WTC11 (cell line): ENCODE measurements at regions not wholly inside any gene's neighbourhood (a gene's known extent, or its start where the extent isn't known, plus 50 kb on each side); places are given as distances from the start of the nearest gene placed in this dataset.
A peak's percentile ranks its signal among the peaks of the same experiment; 100 is the strongest.

Experiments
- ATAC-seq: fragments of 200-7000 bp; cut with Tn5 transposase; 2 replicates; pipeline ENCODE4 v1.10.0; 2021; ENCODE audit warnings: mild to moderate bottlenecking, moderate library complexity
- CTCF ChIA-PET: fragments of 300-600 bp; sonication (Branson Sonifier 250); formaldehyde crosslinking; loops from one replicate; lab custom pipeline; 2021; ENCODE audit warnings: antibody characterized with exemption; lab: Charles Lee
- POLR2A ChIA-PET: fragments of 350-600 bp; sonication (Branson Sonifier 250); formaldehyde crosslinking; loops from one replicate; lab custom pipeline; 2021; ENCODE audit warnings: antibody characterized with exemption; lab: Charles Lee
- DNase-seq: peaks from one replicate; pipeline ENCODE4 v3.0.0; 2021; ENCODE audit warnings: low spot score
- H3K27ac Mint-ChIP-seq: 2 replicates; pipeline ENCODE4 v1.8.0; 2021; ENCODE audit warnings: mixed read lengths
- H3K27me3 Mint-ChIP-seq: 2 replicates; pipeline ENCODE4 v1.8.0; 2021; ENCODE audit warnings: low read depth, mild to moderate bottlenecking, moderate library complexity, mixed read lengths
- H3K36me3 Mint-ChIP-seq: 2 replicates; pipeline ENCODE4 v1.8.0; 2021; ENCODE audit warnings: mixed read lengths
- H3K4me1 Mint-ChIP-seq: 2 replicates; pipeline ENCODE4 v1.8.0; 2022; ENCODE audit warnings: mixed read lengths
- H3K4me3 Mint-ChIP-seq: 2 replicates; pipeline ENCODE4 v1.8.0; 2021; ENCODE audit warnings: mild to moderate bottlenecking, moderate library complexity, mixed read lengths
- H3K9me3 Mint-ChIP-seq: 2 replicates; pipeline ENCODE4 v1.8.0; 2021; ENCODE audit warnings: mixed read lengths
- ATF3 ChIP-seq: sonication (generic); formaldehyde crosslinking; conservative IDR thresholded peaks from 2 replicates; pipeline ENCODE4 v1.8.1; 2022; ENCODE audit warnings: mild to moderate bottlenecking, missing genetic modification reagents
- CBFB ChIP-seq: sonication (generic); formaldehyde crosslinking; IDR thresholded peaks from 2 replicates; pipeline ENCODE4 v1.8.1; 2022; ENCODE audit warnings: mild to moderate bottlenecking, low read depth, missing genetic modification reagents
- E2F5 ChIP-seq: sonication (generic); formaldehyde crosslinking; IDR thresholded peaks from 2 replicates; pipeline ENCODE4 v1.8.1; 2022; ENCODE audit warnings: mild to moderate bottlenecking, moderate library complexity, missing genetic modification reagents
- ESRRA ChIP-seq: sonication (generic); formaldehyde crosslinking; IDR thresholded peaks from 2 replicates; pipeline ENCODE4 v1.8.1; 2022; ENCODE audit warnings: mild to moderate bottlenecking, missing genetic modification reagents, borderline replicate concordance
- ETV6 ChIP-seq: sonication (generic); formaldehyde crosslinking; IDR thresholded peaks from 2 replicates; pipeline ENCODE4 v1.8.1; 2022; ENCODE audit warnings: mild to moderate bottlenecking, missing genetic modification reagents
- FOXJ3 ChIP-seq: sonication (generic); formaldehyde crosslinking; IDR thresholded peaks from 2 replicates; pipeline ENCODE4 v1.9.0; 2021; ENCODE audit warnings: missing genetic modification reagents, mild to moderate bottlenecking, borderline replicate concordance
- GABPB1 ChIP-seq: sonication (generic); formaldehyde crosslinking; IDR thresholded peaks from 2 replicates; pipeline ENCODE4 v1.8.1; 2023; ENCODE audit warnings: mild to moderate bottlenecking, missing genetic modification reagents
- HMGA2 ChIP-seq: fragments of 250-450 bp; sonication (Bioruptor Pico); IDR thresholded peaks from 2 replicates; pipeline ENCODE4 v1.4.0; 2021; ENCODE audit warnings: mild to moderate bottlenecking, moderate library complexity
- IRF2 ChIP-seq: sonication (generic); formaldehyde crosslinking; IDR thresholded peaks from 2 replicates; pipeline ENCODE4 v1.8.0; 2022; ENCODE audit warnings: low read depth, missing genetic modification reagents, borderline replicate concordance
- JUN ChIP-seq: sonication (generic); formaldehyde crosslinking; IDR thresholded peaks from 2 replicates; pipeline ENCODE4 v1.8.0; 2023; ENCODE audit warnings: mild to moderate bottlenecking, missing genetic modification reagents
- MYBL2 ChIP-seq: sonication (generic); formaldehyde crosslinking; IDR thresholded peaks from 2 replicates; pipeline ENCODE4 v1.8.1; 2023; ENCODE audit warnings: mild to moderate bottlenecking, moderate library complexity, missing genetic modification reagents
- NFATC4 ChIP-seq: fragments of 250-450 bp; sonication (Bioruptor Pico); IDR thresholded peaks from 2 replicates; pipeline ENCODE4 v1.9.0; 2021; ENCODE audit warnings: mild to moderate bottlenecking
- NFYB ChIP-seq: sonication (generic); formaldehyde crosslinking; conservative IDR thresholded peaks from 2 replicates; pipeline ENCODE4 v1.8.0; 2022; ENCODE audit warnings: low read depth, missing genetic modification reagents
- PREB ChIP-seq: sonication (generic); formaldehyde crosslinking; IDR thresholded peaks from 2 replicates; pipeline ENCODE4 v1.8.1; 2022; ENCODE audit warnings: mild to moderate bottlenecking, missing genetic modification reagents, moderate library complexity, borderline replicate concordance
- RORB ChIP-seq: fragments of 250-450 bp; sonication (Bioruptor Pico); IDR thresholded peaks from 2 replicates; pipeline ENCODE4 v1.9.0; 2021; ENCODE audit warnings: mild to moderate bottlenecking
- SP1 ChIP-seq: sonication (generic); formaldehyde crosslinking; conservative IDR thresholded peaks from 2 replicates; pipeline ENCODE4 v1.8.1; 2022; ENCODE audit warnings: missing genetic modification reagents
- ZMAT4 ChIP-seq: fragments of 250-450 bp; sonication (Bioruptor Pico); IDR thresholded peaks from 2 replicates; pipeline ENCODE4 v1.9.0; 2021; ENCODE audit warnings: mild to moderate bottlenecking
- ZNF121 ChIP-seq: sonication (generic); formaldehyde crosslinking; IDR thresholded peaks from 2 replicates; pipeline ENCODE4 v1.8.0; 2023; ENCODE audit warnings: missing genetic modification reagents
- ZNF138 ChIP-seq: sonication (generic); formaldehyde crosslinking; conservative IDR thresholded peaks from 2 replicates; pipeline ENCODE4 v1.8.1; 2022; ENCODE audit warnings: mild to moderate bottlenecking, moderate library complexity, missing genetic modification reagents
- ZNF416 ChIP-seq: fragments of 250-450 bp; sonication (Bioruptor Pico); IDR thresholded peaks from 2 replicates; pipeline ENCODE4 v1.9.0; 2021; ENCODE audit warnings: mild to moderate bottlenecking, inconsistent platforms
- ZNF423 ChIP-seq: fragments of 250-450 bp; sonication (Bioruptor Pico); IDR thresholded peaks from 2 replicates; pipeline ENCODE4 v2.1.2; 2022; ENCODE audit warnings: mild to moderate bottlenecking, moderate library complexity
- ZNF671 ChIP-seq: fragments of 250-450 bp; sonication (Bioruptor Pico); IDR thresholded peaks from 2 replicates; pipeline ENCODE4 v1.8.0; 2021; ENCODE audit warnings: mild to moderate bottlenecking
- TF ChIP-seq, protein P1 (sequence below): sonication (generic); formaldehyde crosslinking; IDR thresholded peaks from 2 replicates; pipeline ENCODE4 v1.8.1; 2023; ENCODE audit warnings: mild to moderate bottlenecking, missing genetic modification reagents, borderline replicate concordance
- TF ChIP-seq, protein P2 (sequence below): sonication (generic); formaldehyde crosslinking; IDR thresholded peaks from 2 replicates; pipeline ENCODE4 v1.8.0; 2023; ENCODE audit warnings: missing genetic modification reagents, mild to moderate bottlenecking, borderline replicate concordance
- TF ChIP-seq, protein P3 (sequence below): sonication (generic); formaldehyde crosslinking; IDR thresholded peaks from 2 replicates; pipeline ENCODE4 v1.8.0; 2023; ENCODE audit warnings: missing genetic modification reagents

GRCh38 chr15:25175789-25176615 is 221.2 kb downstream of the SNRPN start:
- TF ChIP-seq SP1 (CRISPR knock-in tag) (no peak), HMGA2 (CRISPR knock-in tag) (no peak), IRF2 (no peak), ETV6 (CRISPR knock-in tag) (no peak), RORB (no peak), ZNF671 (CRISPR knock-in tag) (no peak), FOXJ3 (no peak), ZMAT4 (no peak)
- TF ChIP-seq, all 79 proteins: peak for 0
- POLR2A ChIA-PET: no interaction called here
- DNase-seq: peak; percentile 1
- CTCF ChIA-PET: no interaction called here
- no peak for ATAC-seq
- Mint-ChIP-seq H3K4me1 (no peaks in the 10 kb centered on the region), H3K27me3 (peaks cover 12% of the 10 kb centered on the region), H3K36me3 (peaks cover 61% of the 10 kb centered on the region), H3K9me3 (peaks cover 59% of the 10 kb centered on the region), H3K27ac (no peak overlapping the region), H3K4me3 (no peak overlapping the region)

GRCh38 chr15:25176616-25176923 is 221.8 kb downstream of the SNRPN start:
- Mint-ChIP-seq H3K27ac (no peak overlapping the region), H3K36me3 (peaks cover 65% of the 10 kb centered on the region), H3K27me3 (peaks cover 12% of the 10 kb centered on the region), H3K4me1 (no peaks in the 10 kb centered on the region), H3K9me3 (peaks cover 59% of the 10 kb centered on the region), H3K4me3 (no peak overlapping the region)
- TF ChIP-seq, protein P1, sequence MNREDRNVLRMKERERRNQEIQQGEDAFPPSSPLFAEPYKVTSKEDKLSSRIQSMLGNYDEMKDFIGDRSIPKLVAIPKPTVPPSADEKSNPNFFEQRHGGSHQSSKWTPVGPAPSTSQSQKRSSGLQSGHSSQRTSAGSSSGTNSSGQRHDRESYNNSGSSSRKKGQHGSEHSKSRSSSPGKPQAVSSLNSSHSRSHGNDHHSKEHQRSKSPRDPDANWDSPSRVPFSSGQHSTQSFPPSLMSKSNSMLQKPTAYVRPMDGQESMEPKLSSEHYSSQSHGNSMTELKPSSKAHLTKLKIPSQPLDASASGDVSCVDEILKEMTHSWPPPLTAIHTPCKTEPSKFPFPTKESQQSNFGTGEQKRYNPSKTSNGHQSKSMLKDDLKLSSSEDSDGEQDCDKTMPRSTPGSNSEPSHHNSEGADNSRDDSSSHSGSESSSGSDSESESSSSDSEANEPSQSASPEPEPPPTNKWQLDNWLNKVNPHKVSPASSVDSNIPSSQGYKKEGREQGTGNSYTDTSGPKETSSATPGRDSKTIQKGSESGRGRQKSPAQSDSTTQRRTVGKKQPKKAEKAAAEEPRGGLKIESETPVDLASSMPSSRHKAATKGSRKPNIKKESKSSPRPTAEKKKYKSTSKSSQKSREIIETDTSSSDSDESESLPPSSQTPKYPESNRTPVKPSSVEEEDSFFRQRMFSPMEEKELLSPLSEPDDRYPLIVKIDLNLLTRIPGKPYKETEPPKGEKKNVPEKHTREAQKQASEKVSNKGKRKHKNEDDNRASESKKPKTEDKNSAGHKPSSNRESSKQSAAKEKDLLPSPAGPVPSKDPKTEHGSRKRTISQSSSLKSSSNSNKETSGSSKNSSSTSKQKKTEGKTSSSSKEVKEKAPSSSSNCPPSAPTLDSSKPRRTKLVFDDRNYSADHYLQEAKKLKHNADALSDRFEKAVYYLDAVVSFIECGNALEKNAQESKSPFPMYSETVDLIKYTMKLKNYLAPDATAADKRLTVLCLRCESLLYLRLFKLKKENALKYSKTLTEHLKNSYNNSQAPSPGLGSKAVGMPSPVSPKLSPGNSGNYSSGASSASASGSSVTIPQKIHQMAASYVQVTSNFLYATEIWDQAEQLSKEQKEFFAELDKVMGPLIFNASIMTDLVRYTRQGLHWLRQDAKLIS: no peak
- no peak for TF ChIP-seq ZNF138
- TF ChIP-seq NFATC4 (CRISPR knock-in tag): no peak
- TF ChIP-seq CBFB: no peak
- no peak for TF ChIP-seq JUN (CRISPR knock-in tag)
- no peak for TF ChIP-seq ESRRA (CRISPR knock-in tag)
- TF ChIP-seq ZNF121 (CRISPR knock-in tag): no peak
- no peak for TF ChIP-seq ZNF416 (CRISPR knock-in tag)
- TF ChIP-seq, protein P2, sequence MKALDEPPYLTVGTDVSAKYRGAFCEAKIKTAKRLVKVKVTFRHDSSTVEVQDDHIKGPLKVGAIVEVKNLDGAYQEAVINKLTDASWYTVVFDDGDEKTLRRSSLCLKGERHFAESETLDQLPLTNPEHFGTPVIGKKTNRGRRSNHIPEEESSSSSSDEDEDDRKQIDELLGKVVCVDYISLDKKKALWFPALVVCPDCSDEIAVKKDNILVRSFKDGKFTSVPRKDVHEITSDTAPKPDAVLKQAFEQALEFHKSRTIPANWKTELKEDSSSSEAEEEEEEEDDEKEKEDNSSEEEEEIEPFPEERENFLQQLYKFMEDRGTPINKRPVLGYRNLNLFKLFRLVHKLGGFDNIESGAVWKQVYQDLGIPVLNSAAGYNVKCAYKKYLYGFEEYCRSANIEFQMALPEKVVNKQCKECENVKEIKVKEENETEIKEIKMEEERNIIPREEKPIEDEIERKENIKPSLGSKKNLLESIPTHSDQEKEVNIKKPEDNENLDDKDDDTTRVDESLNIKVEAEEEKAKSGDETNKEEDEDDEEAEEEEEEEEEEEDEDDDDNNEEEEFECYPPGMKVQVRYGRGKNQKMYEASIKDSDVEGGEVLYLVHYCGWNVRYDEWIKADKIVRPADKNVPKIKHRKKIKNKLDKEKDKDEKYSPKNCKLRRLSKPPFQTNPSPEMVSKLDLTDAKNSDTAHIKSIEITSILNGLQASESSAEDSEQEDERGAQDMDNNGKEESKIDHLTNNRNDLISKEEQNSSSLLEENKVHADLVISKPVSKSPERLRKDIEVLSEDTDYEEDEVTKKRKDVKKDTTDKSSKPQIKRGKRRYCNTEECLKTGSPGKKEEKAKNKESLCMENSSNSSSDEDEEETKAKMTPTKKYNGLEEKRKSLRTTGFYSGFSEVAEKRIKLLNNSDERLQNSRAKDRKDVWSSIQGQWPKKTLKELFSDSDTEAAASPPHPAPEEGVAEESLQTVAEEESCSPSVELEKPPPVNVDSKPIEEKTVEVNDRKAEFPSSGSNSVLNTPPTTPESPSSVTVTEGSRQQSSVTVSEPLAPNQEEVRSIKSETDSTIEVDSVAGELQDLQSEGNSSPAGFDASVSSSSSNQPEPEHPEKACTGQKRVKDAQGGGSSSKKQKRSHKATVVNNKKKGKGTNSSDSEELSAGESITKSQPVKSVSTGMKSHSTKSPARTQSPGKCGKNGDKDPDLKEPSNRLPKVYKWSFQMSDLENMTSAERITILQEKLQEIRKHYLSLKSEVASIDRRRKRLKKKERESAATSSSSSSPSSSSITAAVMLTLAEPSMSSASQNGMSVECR (CRISPR knock-in tag): no peak
- TF ChIP-seq ZNF423 (CRISPR knock-in tag): no peak
- TF ChIP-seq GABPB1 (CRISPR knock-in tag): no peak
- TF ChIP-seq MYBL2: no peak
- TF ChIP-seq, protein P3, sequence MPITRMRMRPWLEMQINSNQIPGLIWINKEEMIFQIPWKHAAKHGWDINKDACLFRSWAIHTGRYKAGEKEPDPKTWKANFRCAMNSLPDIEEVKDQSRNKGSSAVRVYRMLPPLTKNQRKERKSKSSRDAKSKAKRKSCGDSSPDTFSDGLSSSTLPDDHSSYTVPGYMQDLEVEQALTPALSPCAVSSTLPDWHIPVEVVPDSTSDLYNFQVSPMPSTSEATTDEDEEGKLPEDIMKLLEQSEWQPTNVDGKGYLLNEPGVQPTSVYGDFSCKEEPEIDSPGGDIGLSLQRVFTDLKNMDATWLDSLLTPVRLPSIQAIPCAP (CRISPR knock-in tag): no peak
- no peak for TF ChIP-seq PREB (CRISPR knock-in tag)
- TF ChIP-seq E2F5 (CRISPR knock-in tag): no peak
- no peak for TF ChIP-seq ATF3 (CRISPR knock-in tag)
- no peak for TF ChIP-seq NFYB (CRISPR knock-in tag)
- no peak for ATAC-seq
- peak; percentile 4 for DNase-seq
- CTCF ChIA-PET: no interaction called here
- POLR2A ChIA-PET: no interaction called here
